DND-41 (cell line): ENCODE measurements at regions not wholly inside any gene's neighbourhood (a gene's known extent, or its start where the extent isn't known, plus 50 kb on each side); places are given as distances from the start of the nearest gene placed in this dataset.
"Not testable (repeated sequence)": the region's sequence is repeated elsewhere in the genome, so short reads cannot be mapped to it uniquely, and the experiment has no call there.

ENCODE experiments used
- ATAC-seq: fragments of 200-7000 bp; cut with Tn5 transposase; 3 replicates; pipeline ENCODE4 v1.9.1; 2021; ENCODE audit warnings: low read depth; ENCODE audit not compliant: insufficient read depth
- DNase-seq: peaks from one replicate; pipeline ENCODE4 v3.0.0-alpha.2; 2020
- H2AFZ ChIP-seq: 2 replicates; pipeline ENCODE4 v1.6.0; 2012; ENCODE audit warnings: low read depth, low read length
- H3K27ac ChIP-seq: 2 replicates; pipeline ENCODE4 v1.5.1; 2012; ENCODE audit warnings: low read length, inconsistent platforms
- H3K27me3 ChIP-seq: fragments of 200-600 bp; sonication (generic); 2 replicates; pipeline ENCODE4 v1.6.0; 2012; ENCODE audit warnings: low read length, mild to moderate bottlenecking, inconsistent platforms; ENCODE audit not compliant: insufficient read depth, poor library complexity
- H3K36me3 ChIP-seq: 2 replicates; pipeline ENCODE4 v1.5.1; 2012; ENCODE audit warnings: low read length, inconsistent platforms; ENCODE audit not compliant: insufficient read depth
- H3K4me1 ChIP-seq: 2 replicates; pipeline ENCODE4 v1.5.1; 2012; ENCODE audit warnings: mild to moderate bottlenecking, low read length; ENCODE audit not compliant: insufficient read depth
- H3K4me2 ChIP-seq: 2 replicates; pipeline ENCODE4 v1.6.0; 2012; ENCODE audit warnings: mild to moderate bottlenecking, moderate library complexity, low read length, inconsistent platforms; ENCODE audit not compliant: insufficient read depth
- H3K4me3 ChIP-seq, 2 experiments: fragments of 200-600 bp in 1 of 2; shearing (Covaris generic) in 1 of 2; 2 replicates each; pipeline ENCODE4 v1.5.1; 2012 to 2016; ENCODE audit warnings: inconsistent platforms in 2 of 2, low read length in 2 of 2, mild to moderate bottlenecking in 2 of 2, low read depth in 1 of 2, moderate library complexity in 1 of 2
- H3K79me2 ChIP-seq: 2 replicates; pipeline ENCODE4 v1.6.0; 2012; ENCODE audit warnings: low read length, inconsistent platforms; ENCODE audit not compliant: insufficient read depth
- H3K9ac ChIP-seq: 2 replicates; pipeline ENCODE4 v1.6.0; 2012; ENCODE audit warnings: low read depth, mild to moderate bottlenecking, inconsistent platforms, low read length, moderate library complexity
- H3K9me3 ChIP-seq: 2 replicates; pipeline ENCODE4 v1.5.1; 2012; ENCODE audit warnings: low read length, moderate library complexity, mild to moderate bottlenecking, inconsistent platforms; ENCODE audit not compliant: insufficient read depth, severe bottlenecking
- H4K20me1 ChIP-seq: 2 replicates; pipeline ENCODE4 v1.6.0; 2012; ENCODE audit warnings: low read length; ENCODE audit not compliant: insufficient read depth
- CTCF ChIP-seq: IDR thresholded peaks from 2 replicates; pipeline ENCODE4 v1.5.1; 2012; ENCODE audit warnings: borderline replicate concordance, low read length, moderate library complexity, mild to moderate bottlenecking; ENCODE audit not compliant: poor library complexity, severe bottlenecking; ENCODE audit errors: extremely low read depth
- EZH2 ChIP-seq: IDR thresholded peaks from 3 replicates; pipeline ENCODE4 v1.6.1; 2012; ENCODE audit warnings: borderline replicate concordance, low read depth, mild to moderate bottlenecking, moderate library complexity, low read length, inconsistent platforms; ENCODE audit not compliant: severe bottlenecking

- ATAC-seq, H3K27ac ChIP-seq, H3K9ac ChIP-seq, H3K9me3 ChIP-seq, H4K20me1 ChIP-seq, H3K36me3 ChIP-seq, H3K4me3 ChIP-seq, H3K4me2 ChIP-seq, H3K79me2 ChIP-seq, DNase-seq, H3K27me3 ChIP-seq, H3K4me1 ChIP-seq, H2AFZ ChIP-seq: not testable (repeated sequence)
Measured at GRCh38 chr16:29142506-29142905, 157.7 kb downstream of the LAT start.

GRCh38 chr16:29141586-29142324 is 156.9 kb downstream of the LAT start:
- Histone ChIP-seq H3K9ac (no peak overlapping the region), H3K4me3 (no peak overlapping the region), H3K79me2 (no peaks in the 10 kb centered on the region), H4K20me1 (no peaks in the 10 kb centered on the region), H3K9me3 (no peaks in the 10 kb centered on the region), H3K27me3 (no peaks in the 10 kb centered on the region), H3K4me2 (no peak overlapping the region), H3K36me3 (no peaks in the 10 kb centered on the region), H3K27ac (no peak overlapping the region), H3K4me1 (no peaks in the 10 kb centered on the region), H2AFZ (no peak overlapping the region)
- TF ChIP-seq EZH2 (no peak), CTCF (no peak)
- no peak for DNase-seq
- no peak for ATAC-seq

GRCh38 chr16:29141121-29141520 is 156.3 kb downstream of the LAT start:
- H3K36me3 ChIP-seq, H3K27ac ChIP-seq, H3K9ac ChIP-seq, H3K79me2 ChIP-seq, H3K4me1 ChIP-seq, DNase-seq, H4K20me1 ChIP-seq, ATAC-seq, H3K9me3 ChIP-seq, H3K4me2 ChIP-seq, H3K4me3 ChIP-seq, H3K27me3 ChIP-seq, H2AFZ ChIP-seq: not testable (repeated sequence)

GRCh38 chr16:29139901-29140855 is 155.3 kb downstream of the LAT start:
- H3K27ac ChIP-seq, H3K9me3 ChIP-seq, H3K4me1 ChIP-seq, ATAC-seq, H2AFZ ChIP-seq, H3K9ac ChIP-seq, H3K36me3 ChIP-seq, H3K27me3 ChIP-seq, DNase-seq, H3K4me3 ChIP-seq, H4K20me1 ChIP-seq, H3K4me2 ChIP-seq, H3K79me2 ChIP-seq: not testable (repeated sequence)
